A673 (cell line): ENCODE measurements at regions not wholly inside any gene's neighbourhood (a gene's known extent, or its start where the extent isn't known, plus 50 kb on each side); places are given as distances from the start of the nearest gene placed in this dataset.

Experiments used
- EZH2 ChIP-seq: fragments of 200-600 bp; sonication (generic); IDR thresholded peaks from 2 replicates; pipeline ENCODE4 v1.6.1; 2017; ENCODE audit warnings: borderline replicate concordance, low read depth, mild to moderate bottlenecking, mixed read lengths, antibody characterized with exemption, low read length; ENCODE audit not compliant: poor library complexity, severe bottlenecking
- TF ChIP-seq, protein P1 (sequence below): fragments of 300-800, 200-600 bp; sonication (generic); conservative IDR thresholded peaks from 2 replicates; pipeline ENCODE4 v1.5.1; 2017; ENCODE audit warnings: low read depth, mild to moderate bottlenecking, antibody characterized with exemption, low read length, moderate library complexity, mixed read lengths

GRCh38 chr15:69834761-69835160 is 263.0 kb downstream of the TLE3 start:
- no peak for TF ChIP-seq EZH2
- TF ChIP-seq, protein P1, sequence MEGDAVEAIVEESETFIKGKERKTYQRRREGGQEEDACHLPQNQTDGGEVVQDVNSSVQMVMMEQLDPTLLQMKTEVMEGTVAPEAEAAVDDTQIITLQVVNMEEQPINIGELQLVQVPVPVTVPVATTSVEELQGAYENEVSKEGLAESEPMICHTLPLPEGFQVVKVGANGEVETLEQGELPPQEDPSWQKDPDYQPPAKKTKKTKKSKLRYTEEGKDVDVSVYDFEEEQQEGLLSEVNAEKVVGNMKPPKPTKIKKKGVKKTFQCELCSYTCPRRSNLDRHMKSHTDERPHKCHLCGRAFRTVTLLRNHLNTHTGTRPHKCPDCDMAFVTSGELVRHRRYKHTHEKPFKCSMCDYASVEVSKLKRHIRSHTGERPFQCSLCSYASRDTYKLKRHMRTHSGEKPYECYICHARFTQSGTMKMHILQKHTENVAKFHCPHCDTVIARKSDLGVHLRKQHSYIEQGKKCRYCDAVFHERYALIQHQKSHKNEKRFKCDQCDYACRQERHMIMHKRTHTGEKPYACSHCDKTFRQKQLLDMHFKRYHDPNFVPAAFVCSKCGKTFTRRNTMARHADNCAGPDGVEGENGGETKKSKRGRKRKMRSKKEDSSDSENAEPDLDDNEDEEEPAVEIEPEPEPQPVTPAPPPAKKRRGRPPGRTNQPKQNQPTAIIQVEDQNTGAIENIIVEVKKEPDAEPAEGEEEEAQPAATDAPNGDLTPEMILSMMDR = no peak
